ENCODE measurements at regions not wholly inside any gene's neighbourhood (a gene's known extent, or its start where the extent isn't known, plus 50 kb on each side); places are given as distances from the start of the nearest gene placed in this dataset.

- Histone ChIP-seq H3K4me3 (ENCODE audit: low read depth, low read length) (no peak overlapping the region), H3K36me3 (ENCODE audit: control insufficient read depth, insufficient read depth, low read length) (no peaks in the 10 kb centered on the region), H3K27me3 (ENCODE audit: control insufficient read depth, insufficient read depth, low read length) (no peaks in the 10 kb centered on the region)
- POLR2A ChIA-PET = no interaction called here
- CTCF ChIA-PET = no interaction called here
- DNase-seq (ENCODE audit: low read depth) = no peak
- TF ChIP-seq CTCF (IDR thresholded peaks at IDR 0.05; ENCODE audit: insufficient read depth, low read depth, low read length) = no peak
Measured at GRCh38 chr5:2522372-2522771, 229.1 kb downstream of the IRX2 start.

DNA sequence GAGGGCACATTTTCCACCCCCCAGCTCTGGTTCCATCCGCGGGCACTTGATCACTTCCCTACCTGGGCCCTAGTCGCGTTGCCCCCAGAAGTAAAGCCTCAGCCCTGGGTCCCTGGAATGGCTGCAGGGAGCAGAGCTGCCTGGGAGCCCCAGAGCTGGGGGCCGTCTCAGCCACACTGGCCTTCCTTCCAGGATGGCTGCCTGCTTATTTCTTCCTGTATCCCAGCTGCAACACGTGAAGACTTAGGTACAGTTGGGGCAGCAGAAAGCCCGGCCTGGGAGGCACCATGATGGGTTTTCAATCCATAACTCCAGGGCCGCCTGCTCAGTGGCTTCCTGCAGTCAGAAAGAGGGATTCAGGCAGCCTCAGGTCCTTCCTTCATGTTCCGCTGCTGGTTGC is 232.3 kb downstream of the IRX2 start:
- CTCF ChIA-PET = no interaction called here
- no peak for TF ChIP-seq CTCF (IDR thresholded peaks at IDR 0.05; ENCODE audit: insufficient read depth, low read depth, low read length)

DNA sequence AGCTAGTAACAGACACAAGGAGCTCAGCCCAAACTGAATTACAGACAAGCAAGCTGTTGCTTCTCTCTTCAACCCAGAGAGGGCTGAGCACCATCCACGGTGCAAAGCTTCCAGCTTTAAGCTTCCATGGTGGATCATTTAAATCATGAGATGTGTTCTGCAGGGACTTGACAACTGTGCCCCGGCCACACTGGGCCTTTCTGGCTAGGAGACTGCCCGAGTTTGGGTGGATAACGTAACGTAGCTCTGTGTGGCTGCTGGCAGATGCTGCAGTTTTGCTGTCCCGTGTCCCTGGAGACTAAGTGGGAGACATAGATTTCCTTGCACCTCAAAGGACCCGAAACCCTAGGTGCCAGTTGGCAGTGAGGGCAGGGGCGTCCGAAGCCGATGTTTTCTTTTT is 234.0 kb downstream of the IRX2 start:
- ChIA-PET CTCF (no interaction called here), POLR2A (no interaction called here)
- Histone ChIP-seq H3K4me3 (ENCODE audit: low read depth, low read length) (no peak overlapping the region), H3K27me3 (ENCODE audit: control insufficient read depth, insufficient read depth, low read length) (no peaks in the 10 kb centered on the region), H3K36me3 (ENCODE audit: control insufficient read depth, insufficient read depth, low read length) (no peaks in the 10 kb centered on the region)
- no peak for TF ChIP-seq CTCF (IDR thresholded peaks at IDR 0.05; ENCODE audit: insufficient read depth, low read depth, low read length)
- no peak for DNase-seq (ENCODE audit: low read depth)

More for the DNA sequence above, 232.3 kb downstream of the IRX2 start:
- POLR2A ChIA-PET = no interaction called here
- H3K4me3 ChIP-seq (ENCODE audit: low read depth, low read length) = no peak overlapping the region
- no peaks in the 10 kb centered on the region for H3K36me3 ChIP-seq (ENCODE audit: control insufficient read depth, insufficient read depth, low read length)
- H3K27me3 ChIP-seq (ENCODE audit: control insufficient read depth, insufficient read depth, low read length) = no peaks in the 10 kb centered on the region
- no peak for DNase-seq (ENCODE audit: low read depth)

DNA sequence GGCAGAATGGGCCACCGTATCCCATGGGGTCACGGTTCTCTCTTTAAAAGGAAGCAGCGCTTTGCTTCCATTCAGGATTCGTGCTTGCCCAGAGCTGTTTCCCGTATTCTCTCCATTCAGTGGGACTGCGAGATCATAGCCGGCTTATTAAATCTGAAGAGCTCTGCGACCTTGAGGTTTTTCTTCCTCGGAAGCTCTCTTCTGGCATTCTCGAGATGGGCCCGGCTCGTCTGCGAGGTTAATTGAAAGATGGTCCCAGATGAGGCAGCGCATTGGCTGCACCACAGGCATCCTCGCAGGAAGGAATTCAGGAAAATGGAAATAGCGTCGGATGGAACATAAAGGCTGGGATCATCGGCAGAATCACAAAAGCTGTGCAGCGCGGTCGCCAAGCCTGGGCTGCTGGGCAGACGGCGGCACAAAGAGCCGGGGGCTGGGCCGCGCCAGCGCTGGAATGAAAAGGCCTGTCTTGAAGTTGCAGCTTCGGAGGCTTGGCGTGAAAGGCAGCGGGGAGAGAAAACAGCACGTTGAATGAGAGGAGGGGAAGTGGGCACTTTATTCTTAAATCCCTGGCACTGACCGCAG is 236.2 kb downstream of the IRX2 start:
- Histone ChIP-seq H3K27me3 (ENCODE audit: control insufficient read depth, insufficient read depth, low read length) (no peaks in the 10 kb centered on the region), H3K36me3 (ENCODE audit: control insufficient read depth, insufficient read depth, low read length) (no peaks in the 10 kb centered on the region), H3K4me3 (ENCODE audit: low read depth, low read length) (no peak overlapping the region)
- no peak for DNase-seq (ENCODE audit: low read depth)
- TF ChIP-seq CTCF (IDR thresholded peaks at IDR 0.05; ENCODE audit: insufficient read depth, low read depth, low read length) = no peak
- ChIA-PET POLR2A (no interaction called here), CTCF (no interaction called here)

DNA sequence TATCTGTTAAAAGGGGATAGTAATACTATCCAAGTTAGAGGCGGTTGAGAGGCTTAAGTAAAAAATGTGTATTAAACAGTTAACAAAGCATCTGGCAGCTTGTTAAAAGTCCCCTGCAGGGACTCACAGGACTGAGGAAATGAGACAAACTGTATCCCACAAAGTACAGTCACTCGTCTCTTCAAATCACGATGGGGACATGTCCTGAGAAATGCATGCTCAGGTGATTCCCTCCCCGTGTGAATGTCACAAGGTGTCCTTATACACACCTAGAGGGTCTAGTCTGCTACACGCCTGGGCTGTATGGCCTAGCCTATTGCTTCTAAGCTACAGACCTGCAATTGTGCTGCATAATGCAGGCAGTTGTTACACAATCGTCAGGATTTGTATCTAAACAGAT is 237.0 kb downstream of the IRX2 start:
- no peak for TF ChIP-seq CTCF (IDR thresholded peaks at IDR 0.05; ENCODE audit: insufficient read depth, low read depth, low read length)
- DNase-seq (ENCODE audit: low read depth) = no peak
- H3K4me3 ChIP-seq (ENCODE audit: low read depth, low read length) = no peak overlapping the region
- POLR2A ChIA-PET = no interaction called here
- CTCF ChIA-PET = no interaction called here
- no peaks in the 10 kb centered on the region for H3K27me3 ChIP-seq (ENCODE audit: control insufficient read depth, insufficient read depth, low read length)
- H3K36me3 ChIP-seq (ENCODE audit: control insufficient read depth, insufficient read depth, low read length) = no peaks in the 10 kb centered on the region

Measured in BJ (cell line).